ENCODE measurements at regions not wholly inside any gene's neighbourhood (a gene's known extent, or its start where the extent isn't known, plus 50 kb on each side); places are given as distances from the start of the nearest gene placed in this dataset.

GRCh38 chr5:52544738-52545137 is 243.0 kb upstream of the ITGA1 start:
- no peak overlapping the region for H4K91ac ChIP-seq (ENCODE audit: low read depth, low read length, poor library complexity)
- no peak overlapping the region for H3K4ac ChIP-seq (ENCODE audit: low read length)
- no peak overlapping the region for H2AK5ac ChIP-seq (ENCODE audit: low read depth, low read length)
- no peak overlapping the region for H3K14ac ChIP-seq (ENCODE audit: low read length)
- no peak for DNase-seq (ENCODE audit: low spot score)
- whole genome bisulfite sequencing, 2 donors (ENCODE audit: extremely low coverage in 2 of 2, insufficient read length in 2 of 2, insufficient replicate concordance in 1 of 2) = no CpG with 5 or more reads among the region's 4 CpGs
- H3K9me3 ChIP-seq (replicated peaks in 1 of 2; ENCODE audit: control insufficient read depth in 2 of 2, insufficient read depth in 1 of 2, low read depth in 1 of 2, low read length in 2 of 2) = peaks cover 5 to 14% of the 10 kb centered on the region in 2 donors
- no peaks in the 10 kb centered on the region for H3K27me3 ChIP-seq (ENCODE audit: control insufficient read depth in 3 of 3, insufficient read depth in 3 of 3, low read depth in 1 of 3, low read length in 3 of 3)
- no peak overlapping the region for H3K18ac ChIP-seq (ENCODE audit: low read length)
- no peak overlapping the region for H3K27ac ChIP-seq (replicated peaks; ENCODE audit: low read length)
- H3K79me1 ChIP-seq (ENCODE audit: low read depth, low read length) = no peaks in the 10 kb centered on the region
- no peak overlapping the region for H3K4me3 ChIP-seq (ENCODE audit: low read length in 2 of 2)
- H2BK5ac ChIP-seq (ENCODE audit: low read length) = no peak overlapping the region
- peaks cover 3 to 7% of the 10 kb centered on the region in 2 donors for H3K4me1 ChIP-seq (ENCODE audit: control insufficient read depth in 2 of 2, insufficient read depth in 1 of 2, low read depth in 1 of 2, low read length in 2 of 2)
- H2BK15ac ChIP-seq (ENCODE audit: low read length) = no peak overlapping the region
- no peak overlapping the region for H2BK12ac ChIP-seq (ENCODE audit: low read length)
- H4K8ac ChIP-seq (ENCODE audit: low read depth, low read length) = no peak overlapping the region
- no peak overlapping the region for H2BK120ac ChIP-seq (ENCODE audit: low read depth, low read length)
- H3K23ac ChIP-seq (ENCODE audit: low read depth, low read length, poor library complexity) = no peak overlapping the region
- H3K9ac ChIP-seq (ENCODE audit: low read depth, low read length, poor library complexity) = no peak overlapping the region
- H3K36me3 ChIP-seq (replicated peaks in 1 of 2; ENCODE audit: control insufficient read depth in 2 of 2, insufficient read depth in 2 of 2, low read length in 2 of 2) = peaks cover 0 to 2% of the 10 kb centered on the region in 2 donors
- H3K4me2 ChIP-seq (ENCODE audit: insufficient read depth, low read length, poor library complexity, severe bottlenecking) = no peak overlapping the region
- H2AFZ ChIP-seq (ENCODE audit: low read length) = no peak overlapping the region

GRCh38 chr5:52554293-52554692 is 233.4 kb upstream of the ITGA1 start:
- H3K18ac ChIP-seq (ENCODE audit: low read length) = no peak overlapping the region
- H2BK12ac ChIP-seq (ENCODE audit: low read length) = no peak overlapping the region
- H3K79me1 ChIP-seq (ENCODE audit: low read depth, low read length) = no peaks in the 10 kb centered on the region
- no peak overlapping the region for H3K27ac ChIP-seq (replicated peaks; ENCODE audit: low read length)
- H2BK5ac ChIP-seq (ENCODE audit: low read length) = no peak overlapping the region
- H3K9me3 ChIP-seq (replicated peaks in 1 of 2; ENCODE audit: control insufficient read depth in 2 of 2, insufficient read depth in 1 of 2, low read depth in 1 of 2, low read length in 2 of 2) = peaks cover 0 to 5% of the 10 kb centered on the region in 2 donors
- peaks cover 0 to 2% of the 10 kb centered on the region in 2 donors for H3K4me1 ChIP-seq (ENCODE audit: control insufficient read depth in 2 of 2, insufficient read depth in 1 of 2, low read depth in 1 of 2, low read length in 2 of 2)
- H3K23ac ChIP-seq (ENCODE audit: low read depth, low read length, poor library complexity) = no peak overlapping the region
- H2AFZ ChIP-seq (ENCODE audit: low read length) = peak overlapping the region; percentile 11
- no peak overlapping the region for H3K14ac ChIP-seq (ENCODE audit: low read length)
- no peaks in the 10 kb centered on the region for H3K27me3 ChIP-seq (ENCODE audit: control insufficient read depth in 3 of 3, insufficient read depth in 3 of 3, low read depth in 1 of 3, low read length in 3 of 3)
- H3K4me3 ChIP-seq (ENCODE audit: low read length in 2 of 2) = no peak overlapping the region
- DNase-seq (ENCODE audit: low spot score) = no peak
- H4K91ac ChIP-seq (ENCODE audit: low read depth, low read length, poor library complexity) = no peak overlapping the region
- H2BK120ac ChIP-seq (ENCODE audit: low read depth, low read length) = no peak overlapping the region
- no peak overlapping the region for H3K9ac ChIP-seq (ENCODE audit: low read depth, low read length, poor library complexity)
- no peak overlapping the region for H3K4ac ChIP-seq (ENCODE audit: low read length)
- H3K4me2 ChIP-seq (ENCODE audit: insufficient read depth, low read length, poor library complexity, severe bottlenecking) = no peak overlapping the region
- no peak overlapping the region for H4K8ac ChIP-seq (ENCODE audit: low read depth, low read length)
- no CpG with 5 or more reads among the region's 2 CpGs for WGBS, 2 donors (ENCODE audit: extremely low coverage in 2 of 2, insufficient read length in 2 of 2, insufficient replicate concordance in 1 of 2)
- H2BK15ac ChIP-seq (ENCODE audit: low read length) = no peak overlapping the region
- H3K36me3 ChIP-seq (replicated peaks in 1 of 2; ENCODE audit: control insufficient read depth in 2 of 2, insufficient read depth in 2 of 2, low read length in 2 of 2) = no peaks in the 10 kb centered on the region
- no peak overlapping the region for H2AK5ac ChIP-seq (ENCODE audit: low read depth, low read length)

GRCh38 chr5:52560366-52560765 is 227.3 kb upstream of the ITGA1 start:
- no peak overlapping the region for H2BK15ac ChIP-seq (ENCODE audit: low read length)
- no peaks in the 10 kb centered on the region for H3K79me1 ChIP-seq (ENCODE audit: low read depth, low read length)
- no peak overlapping the region for H3K18ac ChIP-seq (ENCODE audit: low read length)
- H3K4ac ChIP-seq (ENCODE audit: low read length) = no peak overlapping the region
- no peak overlapping the region for H4K91ac ChIP-seq (ENCODE audit: low read depth, low read length, poor library complexity)
- H3K27ac ChIP-seq (replicated peaks; ENCODE audit: low read length) = no peak overlapping the region
- no peaks in the 10 kb centered on the region for H3K4me1 ChIP-seq (ENCODE audit: control insufficient read depth in 2 of 2, insufficient read depth in 1 of 2, low read depth in 1 of 2, low read length in 2 of 2)
- H3K4me2 ChIP-seq (ENCODE audit: insufficient read depth, low read length, poor library complexity, severe bottlenecking) = no peak overlapping the region
- H2AFZ ChIP-seq (ENCODE audit: low read length) = no peak overlapping the region
- no peak overlapping the region for H2BK12ac ChIP-seq (ENCODE audit: low read length)
- H2BK5ac ChIP-seq (ENCODE audit: low read length) = no peak overlapping the region
- H3K9ac ChIP-seq (ENCODE audit: low read depth, low read length, poor library complexity) = no peak overlapping the region
- no peak overlapping the region for H3K23ac ChIP-seq (ENCODE audit: low read depth, low read length, poor library complexity)
- H3K36me3 ChIP-seq (replicated peaks in 1 of 2; ENCODE audit: control insufficient read depth in 2 of 2, insufficient read depth in 2 of 2, low read length in 2 of 2) = no peaks in the 10 kb centered on the region
- DNase-seq (ENCODE audit: low spot score) = no peak
- H2AK5ac ChIP-seq (ENCODE audit: low read depth, low read length) = no peak overlapping the region
- no peak overlapping the region for H4K8ac ChIP-seq (ENCODE audit: low read depth, low read length)
- H3K14ac ChIP-seq (ENCODE audit: low read length) = no peak overlapping the region
- H2BK120ac ChIP-seq (ENCODE audit: low read depth, low read length) = no peak overlapping the region
- peaks cover 0 to 4% (median 0%) of the 10 kb centered on the region in 3 experiments for H3K27me3 ChIP-seq (ENCODE audit: control insufficient read depth in 3 of 3, insufficient read depth in 3 of 3, low read depth in 1 of 3, low read length in 3 of 3)
- no CpG with 5 or more reads among the region's 1 CpG for WGBS, 2 donors (ENCODE audit: extremely low coverage in 2 of 2, insufficient read length in 2 of 2, insufficient replicate concordance in 1 of 2)
- H3K9me3 ChIP-seq (replicated peaks in 1 of 2; ENCODE audit: control insufficient read depth in 2 of 2, insufficient read depth in 1 of 2, low read depth in 1 of 2, low read length in 2 of 2) = no peaks in the 10 kb centered on the region
- H3K4me3 ChIP-seq (ENCODE audit: low read length in 2 of 2) = no peak overlapping the region

GRCh38 chr5:52562473-52562872 is 225.2 kb upstream of the ITGA1 start:
- no peak overlapping the region for H4K91ac ChIP-seq (ENCODE audit: low read depth, low read length, poor library complexity)
- H2BK15ac ChIP-seq (ENCODE audit: low read length) = no peak overlapping the region
- no peaks in the 10 kb centered on the region for H3K79me1 ChIP-seq (ENCODE audit: low read depth, low read length)
- H3K18ac ChIP-seq (ENCODE audit: low read length) = no peak overlapping the region
- H3K23ac ChIP-seq (ENCODE audit: low read depth, low read length, poor library complexity) = no peak overlapping the region
- no peak overlapping the region for H4K8ac ChIP-seq (ENCODE audit: low read depth, low read length)
- no peaks in the 10 kb centered on the region for H3K4me1 ChIP-seq (ENCODE audit: control insufficient read depth in 2 of 2, insufficient read depth in 1 of 2, low read depth in 1 of 2, low read length in 2 of 2)
- no peak overlapping the region for H3K4me2 ChIP-seq (ENCODE audit: insufficient read depth, low read length, poor library complexity, severe bottlenecking)
- no peak overlapping the region for H3K27ac ChIP-seq (replicated peaks; ENCODE audit: low read length)
- H3K14ac ChIP-seq (ENCODE audit: low read length) = no peak overlapping the region
- H3K27me3 ChIP-seq (ENCODE audit: control insufficient read depth in 3 of 3, insufficient read depth in 3 of 3, low read depth in 1 of 3, low read length in 3 of 3) = peaks cover 0 to 4% (median 0%) of the 10 kb centered on the region in 3 experiments
- no peak for DNase-seq (ENCODE audit: low spot score)
- no peak overlapping the region for H3K4ac ChIP-seq (ENCODE audit: low read length)
- no peak overlapping the region for H2BK5ac ChIP-seq (ENCODE audit: low read length)
- H2AK5ac ChIP-seq (ENCODE audit: low read depth, low read length) = no peak overlapping the region
- H3K9ac ChIP-seq (ENCODE audit: low read depth, low read length, poor library complexity) = no peak overlapping the region
- WGBS, 2 donors (ENCODE audit: extremely low coverage in 2 of 2, insufficient read length in 2 of 2, insufficient replicate concordance in 1 of 2) = no CpG with 5 or more reads among the region's 1 CpG
- no peaks in the 10 kb centered on the region for H3K9me3 ChIP-seq (replicated peaks in 1 of 2; ENCODE audit: control insufficient read depth in 2 of 2, insufficient read depth in 1 of 2, low read depth in 1 of 2, low read length in 2 of 2)
- no peaks in the 10 kb centered on the region for H3K36me3 ChIP-seq (replicated peaks in 1 of 2; ENCODE audit: control insufficient read depth in 2 of 2, insufficient read depth in 2 of 2, low read length in 2 of 2)
- H2BK12ac ChIP-seq (ENCODE audit: low read length) = no peak overlapping the region
- no peak overlapping the region for H2AFZ ChIP-seq (ENCODE audit: low read length)
- no peak overlapping the region for H3K4me3 ChIP-seq (ENCODE audit: low read length in 2 of 2)
- no peak overlapping the region for H2BK120ac ChIP-seq (ENCODE audit: low read depth, low read length)
